HG03378 (cell line): ENCODE measurements at regions not wholly inside any gene's neighbourhood (a gene's known extent, or its start where the extent isn't known, plus 50 kb on each side); places are given as distances from the start of the nearest gene placed in this dataset.

Experiments
- ATAC-seq: cut with Tn5 transposase; IDR thresholded peaks from one replicate; pipeline ENCODE4 v1.9.1; 2021; ENCODE audit warnings: mild to moderate bottlenecking, moderate library complexity; ENCODE audit not compliant: unreplicated experiment

DNA sequence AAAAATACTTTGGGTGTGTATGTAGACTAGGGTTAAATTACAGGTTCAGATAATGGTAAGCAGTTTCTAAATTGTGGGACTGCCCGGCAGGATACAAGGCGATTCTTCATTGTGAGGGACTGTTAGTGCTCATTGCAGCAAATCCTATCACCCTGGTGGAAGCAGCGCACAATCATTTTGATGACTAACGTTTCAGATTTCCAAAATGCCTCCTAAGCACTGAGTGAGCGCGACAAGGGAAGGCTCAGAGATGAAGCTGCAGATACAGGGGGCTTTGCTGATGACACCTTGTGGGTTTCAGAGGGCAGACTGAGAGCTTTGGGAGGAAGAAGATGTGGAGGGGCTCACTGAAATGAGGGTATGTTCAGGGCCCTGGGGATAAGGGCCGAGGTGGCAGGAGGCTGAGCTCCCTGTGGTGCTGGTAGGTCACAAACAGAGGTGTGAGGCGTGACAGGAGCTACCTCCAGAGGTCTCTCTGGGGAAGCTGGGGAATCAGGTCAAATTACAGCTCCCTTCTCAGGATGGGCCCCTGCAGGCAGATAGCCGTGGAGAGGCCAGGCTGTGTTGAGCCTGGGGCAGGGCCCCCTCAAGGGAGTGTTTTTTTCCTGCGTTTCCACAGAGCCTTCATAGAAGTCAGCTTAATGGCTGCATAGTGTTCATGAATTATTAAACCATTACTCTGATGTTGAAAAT, 84.5 kb upstream of the FYN start:
- ATAC-seq: no peak

DNA sequence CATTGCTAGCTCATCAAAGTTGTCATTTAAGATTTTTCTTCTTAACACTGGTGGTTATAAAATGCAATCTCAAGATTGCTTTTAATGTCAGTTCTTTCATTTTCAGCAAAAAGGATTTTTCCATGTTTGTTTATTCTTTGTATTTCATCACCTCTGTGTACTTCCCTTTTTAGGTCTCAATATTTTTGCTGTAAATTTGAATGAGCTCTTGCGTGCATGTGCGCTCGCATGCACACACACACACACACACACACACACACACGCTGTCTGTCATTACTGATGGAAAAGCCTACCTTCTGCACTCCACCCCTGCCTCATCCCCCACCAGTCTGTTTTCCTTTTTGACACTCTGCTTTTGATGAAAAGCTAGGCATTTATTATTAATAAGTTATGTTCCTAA, 85.3 kb upstream of the FYN start:
- no peak for ATAC-seq

DNA sequence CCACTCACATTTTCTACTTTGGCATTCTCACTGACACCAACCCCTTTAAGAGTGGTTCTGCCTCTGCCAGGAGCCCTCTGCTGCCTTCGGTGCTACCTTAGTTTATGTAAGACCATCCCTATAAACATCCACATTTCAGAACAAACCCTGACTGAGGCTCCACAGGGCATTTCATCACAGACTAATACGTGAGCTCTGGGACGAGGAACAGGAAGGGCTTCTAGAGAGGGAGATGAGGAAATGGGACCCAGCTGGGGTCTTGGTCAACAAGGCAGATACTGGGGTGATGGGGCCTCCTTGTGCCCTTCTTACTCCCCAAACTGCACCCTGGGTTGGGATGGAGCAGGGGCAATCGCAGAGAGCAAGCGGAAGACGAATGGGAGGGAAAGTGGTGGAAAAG, 86.5 kb upstream of the FYN start:
- ATAC-seq: no peak

DNA sequence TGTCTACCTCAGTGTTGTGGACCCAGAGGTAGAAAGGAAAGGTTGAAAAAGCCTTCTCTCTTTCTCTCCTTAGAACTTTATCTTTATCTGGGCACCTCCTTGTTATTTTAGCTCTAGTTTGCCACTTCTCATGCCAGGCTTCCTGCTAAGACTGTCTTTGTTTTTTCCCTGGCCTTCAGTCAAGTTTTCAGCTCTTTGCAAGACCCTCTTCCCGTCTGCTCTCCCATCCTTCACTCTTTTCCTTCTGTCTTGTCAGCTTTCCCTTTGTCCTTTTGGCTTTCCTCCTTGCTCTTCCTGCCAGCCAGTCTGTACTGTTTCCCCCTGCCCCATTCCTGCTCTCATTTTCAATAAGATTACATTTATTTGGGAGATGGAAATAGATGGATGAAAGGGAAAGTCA, 86.8 kb upstream of the CCN6 start:
- no peak for ATAC-seq

DNA sequence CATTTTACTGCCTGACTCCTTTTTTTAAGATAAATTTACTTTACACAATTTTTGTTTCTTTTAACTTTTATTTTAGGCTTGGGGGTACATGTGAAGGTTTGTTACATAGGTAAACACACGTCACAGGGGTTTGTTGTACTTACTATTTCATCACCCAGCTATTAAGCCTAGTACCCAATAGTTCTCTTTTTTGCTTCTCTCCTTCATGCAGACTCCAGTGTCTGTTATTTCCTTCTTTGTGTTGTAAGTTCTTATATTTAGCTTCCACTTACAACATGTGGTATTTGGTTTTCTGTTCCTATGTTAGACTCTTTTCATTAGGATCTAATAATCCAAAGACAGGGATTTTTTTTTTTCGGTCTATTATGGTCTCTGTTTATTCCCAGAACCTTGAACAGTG, 83.5 kb upstream of the CCN6 start:
- no peak for ATAC-seq

DNA sequence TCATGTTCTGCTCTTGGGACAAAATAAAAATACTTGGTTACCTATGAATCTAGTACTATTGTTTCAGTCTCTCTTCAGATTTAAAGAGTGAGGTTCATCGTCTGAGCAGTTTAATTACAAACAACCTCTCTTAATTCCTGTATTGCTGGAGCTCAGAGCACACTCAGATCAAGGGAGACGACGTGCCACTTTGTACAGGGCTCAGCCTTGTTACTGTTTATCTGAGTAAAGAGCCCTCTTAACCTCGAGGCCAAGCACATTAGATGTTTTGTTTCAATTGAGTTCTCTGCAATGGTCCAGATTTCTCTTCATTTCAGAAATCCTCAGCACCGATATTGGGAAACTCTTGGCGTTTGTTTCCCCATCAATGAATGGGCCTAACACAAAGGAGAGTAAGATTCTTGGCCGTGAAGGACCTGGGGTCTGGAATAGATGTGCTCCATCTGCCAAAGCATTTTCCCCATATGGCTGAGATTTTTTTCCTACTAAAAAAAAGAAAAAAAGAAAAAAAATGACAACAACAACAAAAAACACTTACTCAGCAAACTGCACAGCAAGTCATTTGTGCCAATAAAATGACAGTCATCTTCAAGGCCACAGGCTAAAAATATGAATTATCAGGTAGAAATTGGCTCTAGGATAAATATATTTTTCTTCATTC, 82.6 kb upstream of the CCN6 start:
- no peak for ATAC-seq

DNA sequence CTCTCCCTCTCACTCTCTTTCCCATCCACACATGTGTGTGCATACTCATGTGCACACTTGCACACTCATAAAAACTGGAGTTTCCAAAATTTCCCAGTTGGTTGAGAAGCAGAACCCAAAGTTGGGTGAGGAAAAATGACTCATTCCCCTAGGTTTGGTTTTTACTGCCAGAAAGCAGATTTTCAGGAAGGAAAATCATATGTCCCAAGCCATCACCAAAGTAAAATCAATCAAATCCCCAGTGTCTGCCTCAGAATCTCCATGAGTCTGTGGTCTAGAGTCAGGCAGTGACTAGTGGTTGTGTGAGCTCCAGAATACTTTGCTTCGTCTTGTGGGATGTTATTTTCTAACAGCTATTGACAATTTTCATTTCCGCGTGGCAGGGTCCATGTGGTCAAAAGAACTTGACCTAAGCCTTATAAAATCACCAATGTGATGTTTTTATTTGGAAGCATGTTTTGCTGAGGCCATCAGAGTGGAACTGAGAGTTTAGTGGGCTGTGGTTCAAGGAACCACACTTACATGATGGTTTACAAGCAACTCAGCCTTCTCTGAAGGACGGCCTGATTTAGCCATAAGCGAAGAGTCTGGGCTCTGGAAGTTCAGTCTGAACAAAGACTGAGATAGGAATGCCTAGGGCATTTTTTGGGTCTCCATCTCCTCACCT, 81.9 kb upstream of the CCN6 start:
- ATAC-seq: no peak

DNA sequence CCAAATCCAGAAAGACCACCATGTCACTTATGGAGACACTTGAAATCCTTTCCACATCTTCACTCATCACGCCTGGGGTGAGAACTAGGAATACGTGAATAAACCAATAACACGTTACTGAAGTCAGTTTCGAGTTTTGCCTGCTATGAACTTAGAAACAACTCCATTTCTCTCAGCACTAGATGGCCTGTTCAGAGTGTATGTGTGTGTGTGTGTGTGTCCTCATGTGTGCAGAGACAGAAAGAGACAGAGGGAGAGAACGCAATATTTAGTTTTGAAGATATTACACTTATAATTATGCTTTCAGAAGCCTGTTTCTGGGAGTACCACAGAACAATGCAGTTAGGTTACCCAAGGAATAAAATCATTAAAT, 81.2 kb upstream of the CCN6 start:
- ATAC-seq: no peak

DNA sequence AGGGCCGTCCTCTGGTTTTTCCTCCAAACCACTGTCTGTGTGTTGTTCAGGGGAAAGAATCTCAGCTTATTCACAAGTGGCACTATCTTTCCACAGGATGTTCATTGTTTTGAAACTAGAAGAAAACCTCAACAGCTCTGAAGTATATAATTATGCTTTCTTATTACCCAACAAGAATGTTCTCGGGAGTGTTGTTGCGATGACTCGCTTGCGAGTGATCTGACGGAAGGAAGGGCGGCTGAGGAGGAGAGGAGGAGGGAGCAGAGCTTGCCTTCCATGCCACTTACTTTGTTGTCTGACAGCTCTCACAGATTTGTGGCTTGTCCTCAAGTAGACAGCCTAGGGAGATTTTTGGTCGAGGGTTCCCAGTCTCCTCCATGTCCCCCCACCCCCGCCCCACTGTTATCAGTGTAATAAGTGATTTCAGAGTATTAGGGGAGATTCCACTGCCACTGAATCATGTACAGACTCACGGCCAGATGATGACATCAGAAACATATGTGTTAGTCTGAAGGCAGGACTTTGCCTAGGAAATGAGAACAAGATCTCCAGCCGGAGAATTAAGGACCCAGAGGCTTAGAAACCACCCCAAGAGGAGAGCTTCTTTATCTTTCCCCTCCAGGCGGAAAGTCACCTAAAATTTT, 80.7 kb upstream of the CCN6 start:
- ATAC-seq: no peak

DNA sequence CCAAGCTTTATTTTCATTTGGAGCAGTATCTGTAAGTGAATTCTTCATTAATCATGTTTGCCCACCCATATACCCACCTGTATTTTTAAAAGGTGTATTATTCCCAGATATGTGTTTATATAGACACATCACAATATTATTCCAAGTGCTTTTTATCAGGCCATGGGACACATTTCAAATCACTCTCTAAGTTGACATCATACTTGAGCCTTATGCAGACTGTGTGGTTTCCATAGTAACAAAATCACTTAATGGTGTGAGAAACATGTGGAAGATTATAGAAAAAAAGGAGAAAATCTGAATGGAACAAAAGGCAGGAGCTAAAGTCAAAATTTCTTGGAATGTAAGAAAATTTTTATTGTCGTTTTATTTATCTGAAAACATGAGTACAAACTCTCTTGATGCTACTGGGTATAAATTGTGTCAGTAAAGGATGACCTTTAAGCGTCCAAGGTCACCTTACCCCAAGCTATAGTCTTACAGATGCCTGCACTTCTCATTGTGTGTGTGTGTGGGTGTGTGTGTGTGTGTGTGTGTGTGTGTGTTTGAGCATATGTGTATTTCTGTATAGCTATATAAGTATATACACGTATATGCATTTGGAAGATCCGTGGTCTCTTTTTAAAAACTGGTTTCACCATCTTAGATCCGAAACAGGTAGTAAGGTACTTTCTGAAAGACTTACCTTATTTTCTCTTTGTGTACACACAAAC, 79.8 kb upstream of the CCN6 start:
- ATAC-seq: no peak

DNA sequence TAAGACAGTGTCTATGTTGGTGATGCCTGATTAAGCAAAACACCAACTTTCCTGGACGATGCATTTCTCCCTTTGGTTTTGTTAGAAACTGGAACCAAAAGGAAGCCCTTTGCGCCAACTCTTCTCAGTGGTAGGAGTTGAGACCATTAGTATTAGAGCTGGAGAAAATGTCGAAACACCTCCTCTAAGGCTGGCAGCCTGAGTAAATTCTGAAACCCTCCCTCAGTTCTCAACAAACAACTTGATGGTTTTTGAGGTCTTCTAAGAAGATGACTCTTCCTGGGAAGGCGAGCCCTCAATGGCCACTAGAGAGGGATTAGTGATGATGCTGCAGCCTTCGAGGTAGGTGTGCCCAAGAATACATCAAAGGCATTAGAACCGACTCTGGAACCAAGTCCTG, 78.4 kb upstream of the CCN6 start:
- ATAC-seq: no peak

DNA sequence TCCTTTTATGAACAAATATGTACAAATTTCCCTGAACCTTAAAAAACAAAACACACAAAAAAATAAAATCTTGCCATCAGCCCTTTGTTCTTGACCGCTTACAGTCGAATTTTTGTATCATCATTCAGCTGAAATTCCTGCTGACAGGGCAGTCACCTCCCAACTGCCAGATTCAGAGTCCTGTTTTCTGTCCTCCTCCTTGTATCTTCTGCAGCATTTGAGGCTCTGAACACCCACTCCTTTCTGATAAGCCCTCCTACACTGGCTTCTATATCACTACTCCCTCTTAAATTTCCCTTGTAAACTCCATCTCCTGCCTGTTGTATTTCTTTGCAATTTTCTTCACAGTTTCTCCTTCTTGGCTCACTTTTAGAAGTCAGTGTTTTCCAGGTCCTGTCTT, 77.8 kb upstream of the CCN6 start:
- no peak for ATAC-seq

DNA sequence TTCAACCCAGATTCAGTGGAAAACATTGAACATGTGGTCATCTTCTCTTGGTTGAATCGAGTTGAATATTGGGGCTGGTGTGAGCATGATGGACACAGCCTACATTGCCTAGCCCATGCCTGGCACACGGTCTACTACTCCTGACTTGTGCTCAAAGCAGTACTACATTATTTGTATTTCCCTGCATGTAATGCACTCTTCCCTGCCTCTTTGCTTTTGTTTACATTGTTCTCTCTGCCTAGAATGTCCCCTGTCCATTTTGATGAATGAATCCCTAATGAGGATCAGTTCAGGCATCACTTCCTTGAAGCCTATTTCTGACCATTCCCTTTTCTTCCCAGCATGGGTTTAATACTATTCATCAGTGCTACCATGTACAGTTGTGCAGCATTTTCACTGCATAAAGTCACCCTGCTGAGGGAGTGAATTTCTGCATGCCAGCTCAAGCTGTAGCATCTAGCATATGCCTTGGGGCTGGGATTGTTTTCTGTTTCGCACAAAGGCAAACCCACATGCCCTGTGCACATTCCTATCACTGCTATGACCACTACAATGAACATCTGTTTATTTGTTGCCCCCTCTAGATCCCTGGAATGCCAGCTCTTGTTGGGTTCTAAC, 75.3 kb upstream of the CCN6 start:
- ATAC-seq: no peak

DNA sequence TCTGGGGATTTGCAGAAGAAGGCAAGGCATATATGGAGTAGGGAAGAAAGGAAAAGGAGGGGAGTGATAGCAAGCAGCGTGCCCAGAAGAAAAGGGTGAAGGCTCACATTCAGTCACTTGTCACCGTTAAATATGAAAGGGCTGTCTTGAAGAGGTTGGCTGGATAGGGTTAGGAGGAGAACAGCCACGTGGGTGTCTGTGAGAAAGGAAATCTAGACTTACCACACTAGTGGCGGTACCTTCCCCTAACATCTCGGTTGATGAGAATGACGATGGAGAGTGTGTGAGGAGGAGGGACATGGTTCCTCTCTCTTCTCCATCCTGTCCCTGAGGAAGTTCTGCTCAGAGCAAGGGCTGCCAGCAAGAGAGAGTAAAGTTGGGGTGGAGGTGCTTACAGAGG, 74.3 kb upstream of the CCN6 start:
- ATAC-seq: no peak

DNA sequence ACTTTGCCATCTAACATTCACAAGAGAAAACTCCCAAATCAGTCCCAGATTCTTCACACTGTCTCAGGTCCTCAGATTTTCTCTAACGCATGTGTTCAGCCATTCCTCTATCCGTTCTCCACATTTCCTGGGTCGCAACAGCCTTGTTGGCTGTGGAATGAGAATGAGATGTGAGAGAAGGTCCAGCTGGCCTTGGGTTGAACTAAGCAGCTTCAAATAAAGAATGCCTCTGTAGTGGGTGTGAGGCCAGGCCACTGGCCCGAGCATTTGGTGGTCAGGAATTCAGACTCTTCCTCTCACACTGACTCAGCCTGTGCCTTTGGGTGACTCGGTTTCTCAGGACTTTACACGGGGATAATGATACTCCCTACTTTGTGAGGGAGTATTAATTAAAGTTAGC, 73.8 kb upstream of the CCN6 start:
- no peak for ATAC-seq

DNA sequence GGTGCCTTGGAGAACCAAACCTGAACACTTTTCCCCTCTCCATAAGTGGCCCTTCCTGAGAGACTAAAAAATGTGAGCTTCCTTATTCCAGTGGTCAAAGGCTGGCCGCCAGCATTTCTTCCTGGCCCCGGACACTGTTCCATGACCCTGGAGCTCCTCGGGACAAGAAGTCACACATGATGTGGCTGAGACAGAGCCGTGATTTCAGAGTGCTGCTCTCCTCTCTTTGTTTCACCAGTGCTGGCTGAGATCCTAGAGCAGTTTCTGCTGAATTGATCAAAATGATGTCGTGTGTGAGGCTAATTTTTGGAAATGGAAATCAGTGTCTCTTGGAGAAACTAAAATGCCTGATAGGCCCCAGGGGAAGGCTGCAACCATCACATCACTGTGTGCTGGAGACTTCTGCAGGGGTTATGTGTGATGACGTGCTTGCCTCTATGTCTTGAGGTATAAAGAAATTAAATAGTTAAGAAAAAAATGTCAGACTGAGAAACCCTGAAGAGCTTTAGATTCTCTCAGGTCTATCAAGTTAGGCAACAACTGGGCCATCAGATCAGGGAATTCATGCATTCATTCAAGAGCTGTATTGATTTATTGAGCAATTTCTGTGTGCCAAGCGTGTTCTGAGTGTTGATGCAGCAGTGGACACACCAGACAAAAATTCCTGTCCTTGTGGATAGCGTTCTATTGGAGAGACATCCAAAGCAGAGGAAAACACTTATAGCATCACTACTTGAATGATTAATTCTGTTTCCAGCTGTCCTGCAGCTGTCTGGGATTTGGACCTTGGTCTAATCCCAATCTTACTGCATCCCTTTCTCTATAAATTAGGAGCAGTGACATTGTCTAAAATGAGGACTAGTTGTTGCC, 72.7 kb upstream of the CCN6 start:
- ATAC-seq: no peak

DNA sequence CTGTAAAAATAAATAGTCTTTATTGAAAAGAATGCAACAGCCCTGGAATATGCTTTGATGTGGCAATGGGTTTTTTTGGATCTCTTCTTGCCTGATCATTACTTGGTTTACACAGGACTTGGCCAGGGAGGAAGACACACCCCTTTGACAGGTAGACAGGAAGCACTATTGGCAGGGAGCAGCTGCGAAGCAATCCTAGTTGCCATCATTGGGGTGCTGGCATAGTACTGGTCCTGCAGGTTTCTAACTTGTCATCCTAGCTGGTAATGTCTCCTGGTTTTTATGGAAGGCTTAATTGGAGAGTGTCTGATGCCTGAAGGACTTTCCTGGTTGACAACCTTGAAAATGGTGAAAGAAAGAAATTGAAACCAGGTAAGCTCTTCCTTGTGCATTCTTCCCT, 71.2 kb upstream of the CCN6 start:
- no peak for ATAC-seq

DNA sequence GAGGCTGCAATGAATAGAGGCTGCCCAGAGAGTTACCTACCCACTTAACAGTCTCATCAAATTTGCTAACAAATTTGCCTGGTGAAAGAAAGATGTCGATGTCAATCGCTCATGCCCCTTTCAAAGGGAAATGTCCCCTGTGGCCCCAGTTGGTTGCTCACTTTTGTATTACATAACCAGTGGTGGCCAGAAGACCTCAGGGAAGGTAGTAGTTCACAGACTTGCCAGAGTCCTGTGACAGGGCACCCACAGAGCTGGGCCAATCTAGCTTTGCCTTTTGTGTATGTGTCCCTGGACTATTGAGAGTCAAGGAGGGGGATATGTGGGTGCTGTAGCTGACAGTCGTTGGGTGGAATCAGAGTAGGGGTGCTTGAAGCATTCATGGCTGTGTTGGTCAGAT, 70.7 kb upstream of the CCN6 start:
- ATAC-seq: no peak

DNA sequence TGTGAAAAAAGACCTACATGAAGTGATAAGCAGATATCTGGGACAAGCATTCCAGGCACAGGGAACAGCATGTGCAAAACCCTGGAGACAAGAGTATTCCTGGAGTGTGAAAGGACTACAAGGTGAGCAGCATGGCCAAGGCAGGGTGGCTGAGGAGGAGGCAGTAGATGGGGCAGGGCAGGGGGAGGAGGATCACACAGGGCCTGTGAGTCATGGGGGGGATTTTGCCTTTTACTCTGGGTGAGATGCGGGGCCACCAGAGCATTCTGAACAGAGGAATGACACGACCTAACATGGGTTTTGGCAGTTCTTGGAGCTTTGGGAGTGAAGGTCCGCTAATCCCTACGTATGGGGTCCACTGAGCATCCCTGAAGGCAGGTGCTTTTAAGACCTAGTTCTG, 69.8 kb upstream of the CCN6 start:
- no peak for ATAC-seq
